ENCODE measurements at regions not wholly inside any gene's neighbourhood (a gene's known extent, or its start where the extent isn't known, plus 50 kb on each side); places are given as distances from the start of the nearest gene placed in this dataset.

DNA sequence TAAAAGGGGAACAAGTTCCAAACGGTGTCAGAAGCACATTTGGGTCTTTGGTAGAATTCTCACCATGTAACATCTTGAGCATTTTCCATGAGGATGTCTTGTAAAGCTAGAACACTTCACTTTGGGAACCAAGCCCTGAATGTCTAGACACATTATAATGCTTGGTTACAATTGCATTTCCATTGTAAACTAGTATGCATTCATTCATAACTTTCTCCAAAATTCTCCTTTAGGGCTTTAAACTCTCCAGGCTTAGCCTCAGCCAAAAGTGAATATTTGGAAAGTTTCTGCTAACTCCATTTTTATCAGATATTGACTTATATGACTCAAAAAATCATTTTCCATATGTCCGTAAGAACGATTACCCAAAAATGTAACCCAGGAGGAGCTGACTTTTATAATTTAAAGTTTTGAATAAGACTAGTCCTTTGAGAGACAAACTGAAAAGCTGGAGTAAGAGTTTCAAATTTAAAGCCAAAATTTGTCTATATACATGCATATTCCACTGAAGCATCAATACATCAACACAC lies 1170.4 kb downstream of the EFNB2 start:
- TF ChIP-seq, protein P1, sequence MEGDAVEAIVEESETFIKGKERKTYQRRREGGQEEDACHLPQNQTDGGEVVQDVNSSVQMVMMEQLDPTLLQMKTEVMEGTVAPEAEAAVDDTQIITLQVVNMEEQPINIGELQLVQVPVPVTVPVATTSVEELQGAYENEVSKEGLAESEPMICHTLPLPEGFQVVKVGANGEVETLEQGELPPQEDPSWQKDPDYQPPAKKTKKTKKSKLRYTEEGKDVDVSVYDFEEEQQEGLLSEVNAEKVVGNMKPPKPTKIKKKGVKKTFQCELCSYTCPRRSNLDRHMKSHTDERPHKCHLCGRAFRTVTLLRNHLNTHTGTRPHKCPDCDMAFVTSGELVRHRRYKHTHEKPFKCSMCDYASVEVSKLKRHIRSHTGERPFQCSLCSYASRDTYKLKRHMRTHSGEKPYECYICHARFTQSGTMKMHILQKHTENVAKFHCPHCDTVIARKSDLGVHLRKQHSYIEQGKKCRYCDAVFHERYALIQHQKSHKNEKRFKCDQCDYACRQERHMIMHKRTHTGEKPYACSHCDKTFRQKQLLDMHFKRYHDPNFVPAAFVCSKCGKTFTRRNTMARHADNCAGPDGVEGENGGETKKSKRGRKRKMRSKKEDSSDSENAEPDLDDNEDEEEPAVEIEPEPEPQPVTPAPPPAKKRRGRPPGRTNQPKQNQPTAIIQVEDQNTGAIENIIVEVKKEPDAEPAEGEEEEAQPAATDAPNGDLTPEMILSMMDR (IDR thresholded peaks at IDR 0.05; ENCODE audit: control insufficient read depth, insufficient read depth, low read depth, low read length, missing control alignments): no peak
- no peak overlapping the region for H3K4me3 ChIP-seq (ENCODE audit: control insufficient read depth, low read depth, low read length)
- no peak for DNase-seq (ENCODE audit: low read depth)

DNA sequence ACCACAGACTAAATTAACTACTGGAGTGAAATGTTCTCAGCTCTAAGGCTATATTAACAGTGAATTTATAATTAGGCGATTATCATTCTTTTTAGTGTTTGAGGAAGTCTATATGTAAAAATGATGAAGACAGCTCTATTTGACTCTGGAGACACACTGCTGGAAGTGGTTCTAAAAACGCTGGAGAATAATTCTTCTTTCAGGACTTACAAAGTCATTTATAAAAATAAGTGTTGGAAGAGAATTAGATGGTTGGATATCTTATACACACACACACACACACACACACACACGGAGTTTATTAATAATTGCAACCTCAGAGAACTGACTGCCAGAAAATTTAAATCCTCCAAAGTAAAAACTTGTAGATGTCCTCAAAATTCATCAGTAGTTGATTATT lies 1171.3 kb downstream of the EFNB2 start:
- no peak for DNase-seq (ENCODE audit: low read depth)
- no peak overlapping the region for H3K4me3 ChIP-seq (ENCODE audit: control insufficient read depth, low read depth, low read length)
- TF ChIP-seq, protein P1 (IDR thresholded peaks at IDR 0.05; ENCODE audit: control insufficient read depth, insufficient read depth, low read depth, low read length, missing control alignments): no peak

DNA sequence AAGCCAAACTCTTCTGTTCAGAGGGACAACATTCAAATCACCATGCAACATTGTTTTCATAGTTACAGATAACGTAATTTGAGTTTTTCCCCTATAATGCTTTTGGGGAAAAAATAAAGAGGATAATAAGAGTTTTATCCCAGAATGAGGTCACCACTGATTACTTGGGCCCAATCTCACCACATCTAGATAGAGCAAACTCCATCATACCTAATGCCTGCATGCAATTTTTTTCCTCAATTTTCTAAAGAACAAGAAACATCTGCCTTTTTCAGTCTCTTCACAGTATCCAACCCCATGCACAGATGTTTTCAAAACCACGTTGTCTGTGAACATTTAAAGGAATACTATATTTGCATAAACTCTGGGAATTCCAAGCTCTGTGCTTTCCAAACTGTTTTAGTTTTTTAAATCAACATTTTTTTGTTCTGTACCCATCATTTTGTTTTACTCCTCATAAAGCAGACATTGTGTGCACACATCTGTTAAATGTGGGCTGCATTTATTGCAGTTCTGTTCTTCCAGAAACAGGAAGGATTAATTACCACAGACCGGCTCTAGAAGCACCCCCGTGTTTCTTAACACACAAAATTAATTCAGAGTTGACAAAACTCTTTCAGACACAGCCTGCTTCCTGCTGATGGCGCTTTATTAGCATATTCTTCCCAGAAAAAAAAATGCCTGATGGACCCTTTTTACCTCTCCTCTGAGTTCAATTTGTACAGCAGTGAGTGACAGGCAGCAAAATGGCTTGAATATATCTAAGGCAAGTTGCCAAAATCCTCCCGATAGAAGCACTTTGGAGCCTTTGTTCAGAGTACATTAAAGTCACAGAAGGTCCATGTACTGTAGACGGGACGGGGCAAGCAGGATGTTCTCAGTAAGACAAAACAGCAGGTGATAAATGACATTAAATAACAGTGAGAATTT lies 1171.9 kb downstream of the EFNB2 start:
- no peak for DNase-seq (ENCODE audit: low read depth)
- no peak overlapping the region for H3K4me3 ChIP-seq (ENCODE audit: control insufficient read depth, low read depth, low read length)
- TF ChIP-seq, protein P1 (IDR thresholded peaks at IDR 0.05; ENCODE audit: control insufficient read depth, insufficient read depth, low read depth, low read length, missing control alignments): no peak

DNA sequence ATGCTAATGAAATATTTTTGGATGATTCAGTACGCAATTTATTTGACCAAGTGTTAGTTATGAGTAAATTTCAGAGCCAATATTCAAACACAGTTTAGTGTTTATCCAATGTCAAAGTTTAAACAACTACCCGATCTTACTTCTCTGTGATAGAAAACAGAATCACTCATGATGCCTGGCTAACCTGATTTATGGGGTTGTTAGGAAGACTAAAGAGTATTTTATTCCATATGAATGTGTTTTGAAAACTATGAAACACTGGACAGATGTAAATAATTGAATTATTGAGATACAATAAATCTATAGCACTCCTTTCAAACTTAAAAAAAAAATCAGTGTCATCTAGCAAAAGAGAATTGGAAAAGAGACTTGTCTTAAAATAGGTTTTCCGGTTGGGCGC lies 1181.8 kb downstream of the EFNB2 start:
- TF ChIP-seq, protein P1 (IDR thresholded peaks at IDR 0.05; ENCODE audit: control insufficient read depth, insufficient read depth, low read depth, low read length, missing control alignments): no peak
- H3K4me3 ChIP-seq (ENCODE audit: control insufficient read depth, low read depth, low read length): no peak overlapping the region
- no peak for DNase-seq (ENCODE audit: low read depth)

DNA sequence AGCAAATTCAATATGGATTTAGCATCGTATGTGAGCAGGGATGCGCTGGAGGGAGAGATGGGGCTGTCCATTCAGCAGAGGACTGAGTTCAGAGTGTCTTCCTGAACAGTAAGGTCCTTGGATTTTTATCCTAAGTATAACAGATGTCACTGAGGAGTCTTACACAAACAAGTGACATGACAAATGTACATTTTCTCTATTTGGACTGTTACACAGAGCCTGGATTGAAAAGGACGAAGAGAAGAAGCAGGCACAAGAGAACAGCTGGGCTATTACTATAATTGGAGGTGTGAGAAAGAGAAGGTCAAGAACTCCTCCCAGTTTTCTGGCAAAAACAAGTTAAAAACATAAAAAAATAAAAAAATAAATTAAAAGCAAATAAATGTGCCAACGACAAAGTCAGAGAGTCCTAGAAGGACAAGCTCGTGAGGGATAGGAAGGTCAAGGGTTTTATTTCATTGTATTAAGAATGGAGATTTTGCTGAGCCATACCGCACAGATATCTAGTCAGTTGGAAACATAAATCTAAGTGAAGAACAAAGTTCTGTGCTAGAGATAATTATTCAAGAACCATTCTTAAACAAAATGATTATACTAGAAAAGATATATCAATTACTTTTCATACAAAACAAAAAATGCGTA lies 1186.3 kb downstream of the EFNB2 start:
- TF ChIP-seq, protein P1 (IDR thresholded peaks at IDR 0.05; ENCODE audit: control insufficient read depth, insufficient read depth, low read depth, low read length, missing control alignments): no peak
- no peak for DNase-seq (ENCODE audit: low read depth)
- no peak overlapping the region for H3K4me3 ChIP-seq (ENCODE audit: control insufficient read depth, low read depth, low read length)

DNA sequence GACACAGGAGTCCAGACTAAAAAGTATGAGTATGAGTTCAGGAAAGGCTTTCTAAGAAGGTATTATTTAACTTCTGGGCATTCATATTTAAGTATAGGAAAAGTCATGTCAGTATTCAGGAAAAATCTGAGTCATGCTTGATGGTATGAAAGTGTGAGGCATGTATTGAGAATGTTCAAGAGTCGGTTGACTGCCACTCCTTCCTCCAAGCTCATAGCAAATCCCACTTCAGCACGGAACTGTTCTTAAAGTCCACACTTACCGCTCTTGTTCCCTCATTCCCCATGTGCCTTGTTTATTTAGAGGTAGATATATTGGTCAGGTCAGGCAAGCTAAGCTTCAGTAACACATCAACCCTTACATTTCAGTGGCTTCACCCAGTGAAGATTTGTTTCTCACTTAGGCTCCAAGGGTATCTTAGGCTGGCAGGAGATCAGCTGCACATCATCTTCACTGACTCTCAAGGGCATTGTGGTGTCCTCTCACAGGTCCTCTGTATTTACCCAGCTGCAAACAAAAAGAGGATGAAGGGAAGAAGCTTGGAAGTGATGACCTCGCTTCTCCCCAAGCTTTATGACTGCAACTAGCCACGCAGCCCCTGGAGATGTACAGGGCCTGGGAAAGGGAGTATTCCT lies 1189.2 kb downstream of the EFNB2 start:
- TF ChIP-seq, protein P1 (IDR thresholded peaks at IDR 0.05; ENCODE audit: control insufficient read depth, insufficient read depth, low read depth, low read length, missing control alignments): no peak
- DNase-seq (ENCODE audit: low read depth): peak; percentile 38
- H3K4me3 ChIP-seq (ENCODE audit: control insufficient read depth, low read depth, low read length): no peak overlapping the region

Data from AG09309 (cell line).